ENCODE measurements at regions not wholly inside any gene's neighbourhood (a gene's known extent, or its start where the extent isn't known, plus 50 kb on each side); places are given as distances from the start of the nearest gene placed in this dataset.

DNA sequence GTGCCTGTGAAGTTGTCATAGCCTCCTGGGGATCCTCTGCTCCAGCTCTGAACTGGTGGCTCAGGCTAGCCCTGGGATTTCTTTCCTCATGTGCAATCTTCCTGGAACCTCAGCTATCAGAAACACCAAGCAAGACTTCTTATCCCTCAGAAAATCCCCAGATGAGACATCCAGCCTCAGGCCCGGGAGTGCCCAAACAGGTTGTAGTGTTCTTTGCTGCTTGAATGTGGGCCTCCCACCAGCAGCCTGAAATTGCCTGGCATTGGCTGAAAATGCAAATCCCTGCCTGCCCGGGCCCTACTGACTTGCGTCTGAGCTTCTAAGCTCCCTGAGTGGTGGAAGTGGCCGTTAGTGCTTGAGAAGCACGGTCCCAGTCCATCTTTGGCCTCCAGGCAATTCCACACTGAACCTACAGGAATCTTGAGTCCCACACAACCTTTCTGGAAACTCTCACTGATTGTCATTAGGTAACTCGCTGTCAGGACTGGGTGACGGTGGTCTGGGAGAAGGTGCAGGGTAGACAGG is 146.8 kb downstream of the ZBTB18 start:
- TF ChIP-seq POLR2A (IDR thresholded peaks at IDR 0.05; ENCODE audit: low read length) (no peak), GATA1 (IDR thresholded peaks at IDR 0.05; ENCODE audit: low read depth, low read length) (no peak)

Measured in erythroblast (primary cell).